ENCODE measurements at regions not wholly inside any gene's neighbourhood (a gene's known extent, or its start where the extent isn't known, plus 50 kb on each side); places are given as distances from the start of the nearest gene placed in this dataset.

- TF ChIP-seq TOX (CRISPR knock-in tag; IDR thresholded peaks at IDR 0.05; ENCODE audit: borderline replicate concordance), result no peak
- no peak for TF ChIP-seq ZFP3 (CRISPR knock-in tag; IDR thresholded peaks at IDR 0.05)
- no peak for TF ChIP-seq ISL1 (CRISPR knock-in tag; IDR thresholded peaks at IDR 0.05)
- TF ChIP-seq ZNF70 (CRISPR knock-in tag; IDR thresholded peaks at IDR 0.05), result no peak
- no peak for TF ChIP-seq RARB (CRISPR knock-in tag; IDR thresholded peaks at IDR 0.05)
- TF ChIP-seq PATZ1 (CRISPR knock-in tag; IDR thresholded peaks at IDR 0.05; ENCODE audit: borderline replicate concordance), result no peak
- TF ChIP-seq CSDC2 (CRISPR knock-in tag; IDR thresholded peaks at IDR 0.05), result no peak
- no peak for TF ChIP-seq ARNTL (CRISPR knock-in tag; IDR thresholded peaks at IDR 0.05; ENCODE audit: borderline replicate concordance, low read depth)
- TF ChIP-seq ZNF565 (CRISPR knock-in tag; conservative IDR thresholded peaks at IDR 0.05; ENCODE audit: low read depth), result no peak
Measured at GRCh38 chr4:57437649-57438048, 327.5 kb upstream of the IGFBP7 start.

All from SK-N-SH treated with all-trans-retinoic acid at 6 μM for 48 hours (cell line).